PC-3 (cell line): ENCODE measurements at regions not wholly inside any gene's neighbourhood (a gene's known extent, or its start where the extent isn't known, plus 50 kb on each side); places are given as distances from the start of the nearest gene placed in this dataset.

Experiments
- CTCF ChIP-seq: fragments of 300-600 bp; sonication (generic); conservative IDR thresholded peaks from 2 replicates; pipeline ENCODE4 v1.5.1; 2017; ENCODE audit warnings: antibody characterized with exemption, low read depth, mild to moderate bottlenecking, low read length
- EZH2 ChIP-seq: fragments of 300-600 bp; sonication (generic); IDR thresholded peaks from one replicate; pipeline ENCODE4 v1.6.1; 2017; ENCODE audit warnings: antibody characterized with exemption, mild to moderate bottlenecking, low read length; ENCODE audit not compliant: unreplicated experiment
- EZH2phosphoT487 ChIP-seq: fragments of 300-600 bp; sonication (generic); IDR thresholded peaks from 2 replicates; pipeline ENCODE4 v1.6.1; 2018; ENCODE audit warnings: mild to moderate bottlenecking, antibody characterized with exemption, low read length, borderline replicate concordance

GRCh38 chr17:52744179-52744578, 585.7 kb upstream of the CA10 start:
- TF ChIP-seq CTCF = no peak
- TF ChIP-seq EZH2 = no peak
- no peak for TF ChIP-seq EZH2phosphoT487
